ENCODE measurements at regions not wholly inside any gene's neighbourhood (a gene's known extent, or its start where the extent isn't known, plus 50 kb on each side); places are given as distances from the start of the nearest gene placed in this dataset.

DNA sequence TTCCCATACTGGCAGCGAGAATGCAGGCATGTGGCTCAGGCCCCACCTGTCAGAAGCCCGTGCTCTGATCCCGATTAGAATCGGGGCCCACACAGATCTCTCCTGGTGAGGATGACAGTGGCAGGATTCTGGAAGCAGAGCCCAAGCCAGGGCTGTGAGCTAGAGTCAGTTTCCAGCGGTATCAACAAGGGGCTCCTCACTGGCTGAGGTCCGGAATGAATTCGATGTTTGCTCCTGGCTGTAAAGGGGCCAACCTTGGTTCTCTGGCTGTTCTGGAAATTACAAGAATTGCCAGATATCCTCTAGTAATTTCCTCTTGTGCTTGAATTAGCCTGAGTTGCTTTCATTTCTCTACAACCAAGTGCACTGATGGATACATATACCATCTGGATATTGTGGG lies 129.1 kb upstream of the SPRY4 start:
- TF ChIP-seq POLR2A (IDR thresholded peaks at IDR 0.05; ENCODE audit: low read depth, low read length) = no peak
- no peak for TF ChIP-seq POLR2AphosphoS5 (IDR thresholded peaks at IDR 0.05; ENCODE audit: low read depth, low read length)

All from GM12891 (cell line).